ENCODE measurements at regions not wholly inside any gene's neighbourhood (a gene's known extent, or its start where the extent isn't known, plus 50 kb on each side); places are given as distances from the start of the nearest gene placed in this dataset.

- ATAC-seq (no peak), DNase-seq (no peak)
- Mint-ChIP-seq H3K36me3 (ENCODE audit: low read depth) (no peaks in the 10 kb centered on the region), H3K27ac (no peak overlapping the region), H3K27me3 (peaks cover 44% of the 10 kb centered on the region), H3K4me1 (peaks cover 10% of the 10 kb centered on the region), H3K4me3 (no peak overlapping the region)
- H3K9me3 ChIP-seq (ENCODE audit: control insufficient read depth, low read length, poor library complexity, severe bottlenecking), result no peaks in the 10 kb centered on the region
These were observed 126.9 kb downstream of the LY86 start for GRCh38 chr6:6715465-6715864.

GRCh38 chr6:6716998-6717763, 128.7 kb downstream of the LY86 start:
- H3K4me3 Mint-ChIP-seq, result no peak overlapping the region
- H3K27ac Mint-ChIP-seq, result no peak overlapping the region
- no peak for DNase-seq
- H3K27me3 Mint-ChIP-seq, result peaks cover 37% of the 10 kb centered on the region
- H3K36me3 Mint-ChIP-seq (ENCODE audit: low read depth), result no peaks in the 10 kb centered on the region
- H3K9me3 ChIP-seq (ENCODE audit: control insufficient read depth, low read length, poor library complexity, severe bottlenecking), result no peaks in the 10 kb centered on the region
- peaks cover 5% of the 10 kb centered on the region for H3K4me1 Mint-ChIP-seq
- ATAC-seq, result no peak

GRCh38 chr6:6717953-6718352, 129.4 kb downstream of the LY86 start:
- DNase-seq, result no peak
- ATAC-seq, result no peak
- H3K4me1 Mint-ChIP-seq, result peaks cover 2% of the 10 kb centered on the region

GRCh38 chr6:6721606-6722005, 133.1 kb downstream of the LY86 start:
- Mint-ChIP-seq H3K4me3 (no peak overlapping the region), H3K27me3 (peaks cover 45% of the 10 kb centered on the region), H3K27ac (no peak overlapping the region), H3K4me1 (peaks cover 6% of the 10 kb centered on the region), H3K36me3 (ENCODE audit: low read depth) (peaks cover 7% of the 10 kb centered on the region)
- no peaks in the 10 kb centered on the region for H3K9me3 ChIP-seq (ENCODE audit: control insufficient read depth, low read length, poor library complexity, severe bottlenecking)
- ATAC-seq (no peak), DNase-seq (no peak)

More at GRCh38 chr6:6717953-6718352, 129.4 kb downstream of the LY86 start:
- Mint-ChIP-seq H3K27ac (peak overlapping the region; percentile 24), H3K27me3 (peaks cover 29% of the 10 kb centered on the region), H3K36me3 (ENCODE audit: low read depth) (no peaks in the 10 kb centered on the region), H3K4me3 (no peak overlapping the region)
- H3K9me3 ChIP-seq (ENCODE audit: control insufficient read depth, low read length, poor library complexity, severe bottlenecking), result no peaks in the 10 kb centered on the region

DNA sequence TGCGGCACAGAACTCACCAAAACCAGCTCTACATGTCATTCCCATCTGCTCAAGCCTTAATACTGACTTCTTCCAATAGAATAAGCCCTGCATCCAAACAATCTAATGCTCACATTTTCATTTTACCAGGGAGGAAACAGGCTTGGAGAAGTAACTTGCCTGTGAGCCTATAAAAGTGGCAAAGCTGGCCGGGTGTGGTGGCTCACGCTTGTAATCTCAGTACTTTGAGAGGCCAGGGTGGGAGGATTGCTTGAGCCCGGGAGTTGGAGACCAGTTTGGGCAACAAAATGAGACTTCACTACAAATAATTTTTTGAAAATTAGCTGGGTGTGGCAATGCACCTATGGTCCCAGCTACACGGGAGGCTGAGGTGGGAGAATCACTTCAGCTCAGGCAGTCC, 133.7 kb downstream of the LY86 start:
- Mint-ChIP-seq H3K27ac (no peak overlapping the region), H3K4me3 (no peak overlapping the region), H3K27me3 (peaks cover 51% of the 10 kb centered on the region), H3K4me1 (peaks cover 6% of the 10 kb centered on the region), H3K36me3 (ENCODE audit: low read depth) (peaks cover 7% of the 10 kb centered on the region)
- ATAC-seq, result no peak
- no peak for DNase-seq
- no peaks in the 10 kb centered on the region for H3K9me3 ChIP-seq (ENCODE audit: control insufficient read depth, low read length, poor library complexity, severe bottlenecking)

DNA sequence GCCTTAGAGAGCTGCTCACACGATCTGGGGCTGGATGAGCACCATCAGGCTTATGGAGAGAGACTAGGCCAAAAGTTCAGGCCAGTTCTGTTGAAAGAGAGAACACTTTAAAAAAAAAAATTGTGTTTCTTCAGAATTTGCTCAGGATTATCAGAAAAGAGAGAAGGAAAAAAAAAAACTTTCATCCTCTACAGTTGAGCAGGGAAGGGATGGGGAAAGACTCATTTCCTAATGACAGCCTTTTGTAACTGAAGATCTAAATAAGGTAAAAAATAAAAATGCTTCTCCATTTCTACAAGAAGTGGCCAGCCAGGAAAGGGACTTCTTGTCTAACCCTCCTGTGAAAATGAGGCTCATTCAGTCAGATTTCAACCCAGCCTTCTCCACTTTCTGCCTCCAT, 134.8 kb downstream of the LY86 start:
- no peaks in the 10 kb centered on the region for H3K9me3 ChIP-seq (ENCODE audit: control insufficient read depth, low read length, poor library complexity, severe bottlenecking)
- Mint-ChIP-seq H3K4me3 (no peak overlapping the region), H3K27me3 (peaks cover 63% of the 10 kb centered on the region), H3K4me1 (peaks cover 4% of the 10 kb centered on the region), H3K27ac (no peak overlapping the region), H3K36me3 (ENCODE audit: low read depth) (peaks cover 7% of the 10 kb centered on the region)
- DNase-seq (no peak), ATAC-seq (no peak)

GRCh38 chr6:6723921-6724538, 135.5 kb downstream of the LY86 start:
- ATAC-seq, result no peak
- peaks cover 4% of the 10 kb centered on the region for H3K4me1 Mint-ChIP-seq
- no peak overlapping the region for H3K27ac Mint-ChIP-seq
- H3K36me3 Mint-ChIP-seq (ENCODE audit: low read depth), result peaks cover 7% of the 10 kb centered on the region
- no peak overlapping the region for H3K4me3 Mint-ChIP-seq
- no peaks in the 10 kb centered on the region for H3K9me3 ChIP-seq (ENCODE audit: control insufficient read depth, low read length, poor library complexity, severe bottlenecking)
- DNase-seq, result no peak
- peaks cover 59% of the 10 kb centered on the region for H3K27me3 Mint-ChIP-seq

GRCh38 chr6:6724539-6725467, 136.3 kb downstream of the LY86 start:
- peaks cover 66% of the 10 kb centered on the region for H3K27me3 Mint-ChIP-seq
- peaks cover 4% of the 10 kb centered on the region for H3K4me1 Mint-ChIP-seq
- DNase-seq (peak in 1 of 3 donors; percentile 10), ATAC-seq (peak; percentile 63)
- H3K4me3 Mint-ChIP-seq, result peak overlapping the region; percentile 53
- H3K9me3 ChIP-seq (ENCODE audit: control insufficient read depth, low read length, poor library complexity, severe bottlenecking), result no peaks in the 10 kb centered on the region
- peaks cover 7% of the 10 kb centered on the region for H3K36me3 Mint-ChIP-seq (ENCODE audit: low read depth)
- H3K27ac Mint-ChIP-seq, result peak overlapping the region; percentile 43

DNA sequence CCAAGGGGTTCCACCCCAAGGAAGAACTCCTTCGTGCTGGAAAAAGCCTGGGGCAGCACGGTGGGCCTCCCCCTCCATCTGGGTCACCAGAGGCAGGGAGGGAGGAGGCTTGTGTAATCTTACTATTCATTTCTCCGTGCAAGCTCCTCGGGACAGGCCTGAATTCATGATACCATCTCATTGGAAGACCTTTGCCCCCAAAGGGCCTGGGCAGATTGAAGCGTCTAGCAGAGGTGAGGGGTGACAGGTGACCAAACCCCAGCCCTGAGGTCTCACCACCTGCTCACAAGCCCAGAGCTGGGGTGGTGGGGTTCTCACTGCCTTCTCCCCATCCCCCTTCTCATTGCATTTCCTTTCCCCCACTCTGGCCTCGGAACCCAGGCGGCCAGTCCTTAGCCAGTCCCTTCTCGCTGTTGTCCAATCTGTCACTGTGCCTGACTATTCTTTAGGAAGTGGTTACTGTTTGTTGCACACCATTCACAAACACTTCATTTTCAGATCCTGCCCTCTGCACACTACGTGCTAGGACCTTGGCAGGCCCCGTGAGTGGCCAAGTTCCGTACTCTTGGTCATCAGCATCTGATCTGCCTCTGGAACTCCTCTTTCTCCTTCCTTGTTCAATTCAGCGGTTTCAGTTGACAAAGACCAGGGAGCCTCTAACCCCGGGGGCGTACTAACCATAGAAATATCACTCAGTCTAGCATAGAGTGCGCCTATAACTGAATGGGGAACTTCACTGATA, 137.1 kb downstream of the LY86 start:
- no peaks in the 10 kb centered on the region for H3K9me3 ChIP-seq (ENCODE audit: control insufficient read depth, low read length, poor library complexity, severe bottlenecking)
- Mint-ChIP-seq H3K4me1 (peaks cover 4% of the 10 kb centered on the region), H3K36me3 (ENCODE audit: low read depth) (peaks cover 7% of the 10 kb centered on the region), H3K27me3 (peaks cover 68% of the 10 kb centered on the region), H3K4me3 (peak overlapping the region; percentile 49), H3K27ac (peak overlapping the region; percentile 43)
- no peak for ATAC-seq
- DNase-seq, result no peak

DNA sequence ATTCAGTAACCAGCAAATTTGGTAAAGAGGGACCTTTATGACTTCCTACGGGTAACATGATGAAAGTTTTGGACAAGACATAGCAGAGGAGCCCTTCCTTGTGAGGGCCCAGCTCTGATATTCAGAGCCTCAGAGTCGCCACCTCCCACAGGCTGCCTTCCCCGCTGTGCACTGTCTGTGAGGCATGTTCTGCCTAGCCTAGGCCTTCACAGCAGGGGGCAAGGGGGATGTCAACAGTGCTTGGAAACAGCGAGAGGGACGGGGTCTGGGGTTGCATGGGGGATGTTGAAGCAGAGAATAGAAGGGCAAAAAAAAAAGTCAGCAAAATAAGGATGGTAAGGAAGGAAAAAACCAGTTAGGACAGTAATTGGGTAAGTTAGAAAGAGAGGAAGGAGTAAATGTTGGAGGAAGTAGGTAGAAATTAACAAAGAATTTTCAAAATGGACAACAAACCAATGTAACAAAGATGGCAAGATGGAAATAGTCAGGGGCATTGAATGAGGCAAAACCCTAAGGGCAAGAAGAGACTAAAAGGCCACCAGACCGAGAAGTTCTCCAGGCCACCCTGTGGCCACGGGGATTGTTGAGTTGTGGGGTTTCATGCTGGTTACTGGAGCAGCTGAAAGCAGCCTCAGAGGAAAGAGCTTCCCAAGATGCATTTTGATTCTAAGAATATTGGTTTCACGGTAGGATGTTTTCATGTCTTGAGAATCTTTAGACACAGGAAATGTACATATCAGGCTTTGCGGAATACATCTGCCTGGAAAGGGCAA, 139.8 kb downstream of the LY86 start:
- H3K4me3 Mint-ChIP-seq, result no peak overlapping the region
- no peak for ATAC-seq
- H3K27me3 Mint-ChIP-seq, result peaks cover 74% of the 10 kb centered on the region
- H3K27ac Mint-ChIP-seq, result no peak overlapping the region
- DNase-seq, result no peak
- peaks cover 4% of the 10 kb centered on the region for H3K4me1 Mint-ChIP-seq
- H3K9me3 ChIP-seq (ENCODE audit: control insufficient read depth, low read length, poor library complexity, severe bottlenecking), result no peaks in the 10 kb centered on the region
- H3K36me3 Mint-ChIP-seq (ENCODE audit: low read depth), result peaks cover 9% of the 10 kb centered on the region

DNA sequence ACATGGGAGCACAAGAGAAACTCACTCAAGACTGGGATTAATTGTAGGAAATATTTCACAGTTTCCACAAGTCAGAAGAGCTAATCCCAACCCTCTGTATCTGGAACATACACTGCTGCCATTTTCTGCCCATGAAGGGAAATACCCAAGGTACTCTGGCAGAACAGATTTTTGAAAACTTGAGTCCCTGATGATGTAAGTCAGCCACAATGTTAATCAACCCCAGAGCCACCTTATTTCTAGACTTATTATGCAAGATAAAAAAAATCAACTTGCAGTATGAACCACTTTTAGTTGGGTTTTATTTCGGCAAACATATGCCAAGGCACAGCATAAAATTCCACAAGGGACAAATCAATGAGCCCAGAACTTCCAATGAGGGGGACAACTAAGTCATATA, 141.5 kb downstream of the LY86 start:
- DNase-seq (no peak), ATAC-seq (no peak)
- Mint-ChIP-seq H3K4me3 (no peak overlapping the region), H3K4me1 (no peaks in the 10 kb centered on the region), H3K36me3 (ENCODE audit: low read depth) (peaks cover 7% of the 10 kb centered on the region), H3K27ac (no peak overlapping the region), H3K27me3 (peaks cover 76% of the 10 kb centered on the region)
- no peaks in the 10 kb centered on the region for H3K9me3 ChIP-seq (ENCODE audit: control insufficient read depth, low read length, poor library complexity, severe bottlenecking)

DNA sequence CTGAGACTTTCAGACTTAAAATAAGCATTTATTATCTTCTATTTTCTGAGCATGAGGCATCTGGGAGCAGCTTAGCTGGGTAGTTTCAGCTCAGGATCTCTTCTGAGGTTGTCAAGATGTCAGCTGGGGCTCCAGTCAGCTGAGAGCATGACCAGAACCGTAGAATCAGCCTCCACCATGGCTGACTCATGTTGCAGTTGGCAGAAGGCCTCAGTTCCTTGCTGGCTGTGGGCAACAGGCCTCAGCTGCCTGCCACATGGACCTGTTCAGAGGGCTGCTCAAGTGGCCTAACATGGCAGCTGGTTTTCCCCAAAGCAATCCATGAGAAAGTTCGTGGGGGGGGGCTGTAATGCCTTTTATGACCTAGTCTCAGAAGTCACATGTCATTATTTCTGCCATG, 142.3 kb downstream of the LY86 start:
- H3K9me3 ChIP-seq (ENCODE audit: control insufficient read depth, low read length, poor library complexity, severe bottlenecking), result no peaks in the 10 kb centered on the region
- H3K27ac Mint-ChIP-seq, result no peak overlapping the region
- H3K4me3 Mint-ChIP-seq, result no peak overlapping the region
- ATAC-seq (no peak), DNase-seq (no peak)
- H3K27me3 Mint-ChIP-seq, result peaks cover 77% of the 10 kb centered on the region
- H3K36me3 Mint-ChIP-seq (ENCODE audit: low read depth), result peaks cover 6% of the 10 kb centered on the region
- H3K4me1 Mint-ChIP-seq, result no peaks in the 10 kb centered on the region

All from T-helper 17 cell (primary cell).